GM23338 (cell line): ENCODE measurements at regions not wholly inside any gene's neighbourhood (a gene's known extent, or its start where the extent isn't known, plus 50 kb on each side); places are given as distances from the start of the nearest gene placed in this dataset.

Experiments
- ATAC-seq: fragments of 200-7000 bp; cut with Tn5 transposase; 3 replicates; pipeline ENCODE4 v1.9.1; 2020
- DNase-seq: peaks from one replicate; pipeline ENCODE4 v3.0.0-alpha.2; 2015; ENCODE audit warnings: low spot score
- H2AFZ ChIP-seq: fragments of 200-600 bp; sonication (generic); 2 replicates; pipeline ENCODE4 v1.8.0; 2016; ENCODE audit warnings: antibody characterized with exemption, mild to moderate bottlenecking, moderate library complexity
- H3F3A ChIP-seq: fragments of 200-600 bp; sonication (generic); replicated peaks from 2 replicates; pipeline ENCODE4 v1.8.0; 2017; ENCODE audit warnings: antibody characterized with exemption, mixed run types, low read depth
- H3K27ac ChIP-seq: fragments of 200-600 bp; sonication (generic); 2 replicates; pipeline ENCODE4 v1.6.1; 2016; ENCODE audit warnings: low read depth
- H3K27me3 ChIP-seq: fragments of 200-600 bp; sonication (generic); 2 replicates; pipeline ENCODE4 v1.8.0; 2016; ENCODE audit warnings: mild to moderate bottlenecking, mixed run types, moderate library complexity; ENCODE audit not compliant: insufficient read depth
- H3K36me3 ChIP-seq: fragments of 200-600 bp; sonication (generic); 2 replicates; pipeline ENCODE4 v1.8.0; 2016; ENCODE audit warnings: mild to moderate bottlenecking; ENCODE audit not compliant: insufficient read depth
- H3K4me1 ChIP-seq: fragments of 200-600 bp; sonication (generic); 2 replicates; pipeline ENCODE4 v1.8.0; 2016; ENCODE audit warnings: mild to moderate bottlenecking, moderate library complexity; ENCODE audit not compliant: insufficient read depth
- H3K4me2 ChIP-seq: fragments of 200-600 bp; sonication (generic); 2 replicates; pipeline ENCODE4 v1.7.1; 2017; ENCODE audit warnings: mixed run types
- H3K4me3 ChIP-seq: fragments of 200-600 bp; sonication (generic); 2 replicates; pipeline ENCODE4 v1.6.1; 2016; ENCODE audit warnings: mixed run types
- H3K79me2 ChIP-seq: fragments of 200-600 bp; sonication (generic); replicated peaks from 2 replicates; pipeline ENCODE4 v1.8.0; 2017; ENCODE audit warnings: mild to moderate bottlenecking; ENCODE audit not compliant: insufficient read depth
- H3K9me2 ChIP-seq: fragments of 200-600 bp; sonication (generic); 2 replicates; pipeline ENCODE4 v1.8.0; 2017; ENCODE audit not compliant: insufficient read depth
- H4K20me1 ChIP-seq: fragments of 200-600 bp; sonication (generic); replicated peaks from 2 replicates; pipeline ENCODE4 v1.8.0; 2017; ENCODE audit warnings: mild to moderate bottlenecking; ENCODE audit not compliant: insufficient read depth
- H3K27ac Mint-ChIP-seq: 2 replicates; pipeline ENCODE4 v1.8.0; 2020; ENCODE audit warnings: inconsistent platforms, mild to moderate bottlenecking, moderate library complexity, mixed read lengths
- H3K27me3 Mint-ChIP-seq: 3 replicates; pipeline ENCODE4 v1.8.0; 2022; ENCODE audit warnings: low read depth, mild to moderate bottlenecking, moderate library complexity, mixed read lengths, inconsistent platforms; ENCODE audit not compliant: insufficient read depth, poor library complexity
- H3K36me3 Mint-ChIP-seq: 3 replicates; pipeline ENCODE4 v1.8.0; 2021; ENCODE audit warnings: low read depth, mild to moderate bottlenecking, inconsistent platforms, moderate library complexity, mixed read lengths
- H3K4me1 Mint-ChIP-seq: 3 replicates; pipeline ENCODE4 v1.8.0; 2020; ENCODE audit warnings: mild to moderate bottlenecking, inconsistent platforms, mixed read lengths
- H3K4me3 Mint-ChIP-seq: 3 replicates; pipeline ENCODE4 v1.8.0; 2021; ENCODE audit warnings: moderate library complexity, mild to moderate bottlenecking, inconsistent platforms, mixed read lengths
- H3K9me3 Mint-ChIP-seq: 3 replicates; pipeline ENCODE4 v1.8.0; 2020; ENCODE audit warnings: moderate library complexity, mild to moderate bottlenecking, inconsistent platforms, mixed read lengths
- CREB1 ChIP-seq: fragments of 250-450 bp; sonication (Bioruptor Pico); IDR thresholded peaks from 2 replicates; pipeline ENCODE4 v1.5.0; 2020; ENCODE audit warnings: low read depth, mild to moderate bottlenecking, moderate library complexity
- CTCF ChIP-seq, 2 experiments: fragments of 200-600 bp in 1 of 2; sonication (generic) in 1 of 2; conservative IDR thresholded peaks; 2 replicates each; pipeline versions ENCODE4 v1.5.1 to v1.6.1; 2016 to 2017; ENCODE audit warnings: antibody characterized with exemption in 2 of 2, low read depth in 2 of 2, mild to moderate bottlenecking in 2 of 2, moderate library complexity in 1 of 2
- ETS1 ChIP-seq: IDR thresholded peaks from 2 replicates; pipeline ENCODE4 v1.6.1; 2016; ENCODE audit warnings: antibody characterized with exemption
- EZH2 ChIP-seq: fragments of 200-600 bp; sonication (generic); IDR thresholded peaks from one replicate; pipeline ENCODE4 v1.8.0; 2017; ENCODE audit warnings: antibody characterized with exemption, mild to moderate bottlenecking, low read depth; ENCODE audit not compliant: unreplicated experiment
- EZH2phosphoT487 ChIP-seq: fragments of 200-600 bp; sonication (generic); IDR thresholded peaks from one replicate; pipeline ENCODE4 v1.8.1; 2018; ENCODE audit warnings: antibody characterized with exemption; ENCODE audit not compliant: unreplicated experiment
- JUNB ChIP-seq: IDR thresholded peaks from one replicate; pipeline ENCODE4 v1.6.1; 2016; ENCODE audit warnings: antibody characterized with exemption; ENCODE audit not compliant: unreplicated experiment
- NANOG ChIP-seq: IDR thresholded peaks from 2 replicates; pipeline ENCODE4 v1.6.1; 2016; ENCODE audit warnings: antibody characterized with exemption, borderline replicate concordance
- POLR2AphosphoS5 ChIP-seq: IDR thresholded peaks from 2 replicates; pipeline ENCODE4 v1.6.1; 2016; ENCODE audit warnings: antibody characterized with exemption, low read depth
- REST ChIP-seq: IDR thresholded peaks from one replicate; pipeline ENCODE4 v1.6.1; 2018; ENCODE audit warnings: antibody characterized with exemption; ENCODE audit not compliant: unreplicated experiment
- STAT1 ChIP-seq: IDR thresholded peaks from one replicate; pipeline ENCODE4 v1.6.1; 2016; ENCODE audit warnings: antibody characterized with exemption; ENCODE audit not compliant: unreplicated experiment
- ZNF114 ChIP-seq: fragments of 250-450 bp; sonication (Bioruptor Pico); IDR thresholded peaks from 2 replicates; pipeline ENCODE4 v1.5.0; 2020; ENCODE audit warnings: mild to moderate bottlenecking, moderate library complexity
- ZNF331 ChIP-seq: fragments of 250-450 bp; sonication (Bioruptor Pico); IDR thresholded peaks from 2 replicates; pipeline ENCODE4 v1.5.0; 2020; ENCODE audit warnings: low read depth, mild to moderate bottlenecking, moderate library complexity
- ZNF462 ChIP-seq: fragments of 250-450 bp; sonication (Bioruptor Pico); IDR thresholded peaks from 2 replicates; pipeline ENCODE4 v1.5.0; 2020; ENCODE audit warnings: mild to moderate bottlenecking, moderate library complexity

- DNase-seq (no peak), ATAC-seq (no peak)
- no peaks in the 10 kb centered on the region for H3K27me3 Mint-ChIP-seq
- Histone ChIP-seq H3K9me2 (no peaks in the 10 kb centered on the region), H3K27me3 (no peaks in the 10 kb centered on the region), H3K79me2 (no peaks in the 10 kb centered on the region), H3K27ac (no peak overlapping the region), H3K4me2 (no peak overlapping the region), H3K4me3 (no peak overlapping the region), H4K20me1 (no peaks in the 10 kb centered on the region), H3K36me3 (no peaks in the 10 kb centered on the region), H3K4me1 (peaks cover 6% of the 10 kb centered on the region), H3F3A (no peaks in the 10 kb centered on the region), H2AFZ (peak overlapping the region; percentile 57; the same call in 1 of the 2 replicates)
- peaks cover 16% of the 10 kb centered on the region for H3K9me3 Mint-ChIP-seq
- TF ChIP-seq ZNF114: no peak
- no peak for TF ChIP-seq ETS1
- TF ChIP-seq NANOG: no peak
- TF ChIP-seq REST: no peak
- TF ChIP-seq POLR2AphosphoS5: no peak
- TF ChIP-seq ZNF331 (CRISPR knock-in tag): no peak
- TF ChIP-seq ZNF462 (CRISPR knock-in tag): no peak
- no peak for TF ChIP-seq EZH2phosphoT487
- TF ChIP-seq CTCF (conservative IDR thresholded peaks at IDR 0.05; ENCODE audit: low read depth in 2 of 2): no peak
- no peak for TF ChIP-seq EZH2
- TF ChIP-seq JUNB: no peak
- TF ChIP-seq STAT1: no peak
- no peak for TF ChIP-seq CREB1
- H3K36me3 Mint-ChIP-seq: peaks cover 10% of the 10 kb centered on the region; the same call in 2 of the 3 replicates
- peaks cover 12% of the 10 kb centered on the region; the same call in 2 of the 3 replicates for H3K4me1 Mint-ChIP-seq
- no peak overlapping the region for H3K27ac Mint-ChIP-seq
- H3K4me3 Mint-ChIP-seq: no peak overlapping the region
These were observed 106.9 kb upstream of the INPP4B start for GRCh38 chr4:142952821-142953580.
